ENCODE measurements at regions not wholly inside any gene's neighbourhood (a gene's known extent, or its start where the extent isn't known, plus 50 kb on each side); places are given as distances from the start of the nearest gene placed in this dataset.

DNA sequence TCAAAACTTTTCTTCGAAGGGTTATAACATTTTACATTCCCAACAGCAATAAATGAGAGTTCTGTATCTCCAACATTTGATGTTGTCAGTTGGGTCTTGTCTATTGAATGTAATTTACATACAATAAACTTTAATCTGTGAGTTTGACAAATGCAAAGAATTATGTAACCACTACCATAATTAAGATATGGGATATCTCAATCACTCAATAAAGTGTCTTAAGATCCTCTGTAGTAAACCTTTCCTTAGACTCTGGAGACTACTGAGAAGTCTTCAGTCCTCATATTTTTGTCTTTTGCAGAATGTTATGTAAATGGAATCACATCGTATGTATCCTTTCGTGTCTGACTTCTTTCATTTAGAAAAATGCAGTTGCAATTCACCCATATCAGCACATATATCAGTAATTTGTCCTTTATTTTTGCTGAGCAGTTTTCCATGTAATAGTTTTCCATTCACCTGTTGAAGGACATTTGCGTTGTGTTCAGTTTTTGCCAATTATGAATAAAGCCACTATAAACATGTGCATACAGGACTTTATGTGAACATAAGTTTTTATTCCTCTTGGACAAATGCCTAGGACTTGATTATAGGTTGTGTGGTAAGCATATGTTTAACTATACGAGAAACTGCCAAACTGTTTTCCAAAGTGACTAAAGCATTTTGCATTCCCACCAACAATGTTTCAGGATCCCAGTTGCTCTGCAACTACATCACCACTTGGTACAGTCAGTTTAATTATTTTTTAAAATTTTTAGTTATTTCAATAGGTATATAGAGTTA, 784.6 kb upstream of the ZNF608 start:
- Histone ChIP-seq H4K20me1 (ENCODE audit: insufficient read depth, low read length) (no peaks in the 10 kb centered on the region), H3K9ac (ENCODE audit: insufficient read depth, low read depth, low read length) (no peak overlapping the region), H3K27ac (ENCODE audit: extremely low read length, insufficient read depth, low read length) (no peak overlapping the region), H3K27me3 (ENCODE audit: control insufficient read depth in 1 of 2, insufficient read depth in 2 of 2, low read length in 2 of 2) (no peaks in the 10 kb centered on the region), H3K4me2 (ENCODE audit: low read depth, low read length) (no peak overlapping the region), H3K4me3 (replicated peaks in 1 of 3; ENCODE audit: insufficient read depth in 1 of 3, low read depth in 2 of 3, low read length in 3 of 3) (no peak overlapping the region), H3K79me2 (ENCODE audit: insufficient read depth, low read length) (no peaks in the 10 kb centered on the region), H3K36me3 (replicated peaks in 1 of 2; ENCODE audit: control insufficient read depth in 1 of 2, insufficient read depth in 2 of 2, low read length in 2 of 2) (no peaks in the 10 kb centered on the region), H2AFZ (ENCODE audit: low read length) (no peak overlapping the region), H3K4me1 (ENCODE audit: insufficient read depth, low read length) (no peaks in the 10 kb centered on the region), H3K9me3 (ENCODE audit: low read length) (peaks cover 10% of the 10 kb centered on the region)
- ChIA-PET POLR2A (no interaction called here), CTCF (ENCODE audit: low intra/inter-chr PET ratio, low total read pairs) (no interaction called here)
- WGBS (ENCODE audit: low lambda C conversion rate): 23% methylated on average over 5 of the region's 5 CpGs
- no peak for ATAC-seq
- no TSS peak for BruUV-seq (replicated peaks)
- intact Hi-C loops (cut with micrococcal nuclease; ENCODE audit: unreplicated experiment): no loop called here
- FAIRE-seq: no peak
- in situ Hi-C loops (cut with HindIII; ENCODE audit: extremely low pct_ligation_motif_present, low pct_unique_long_range_greater_than_20kb): no loop called here
- no peak for DNase-seq (ENCODE audit: low spot score)
- TF ChIP-seq, protein P1, sequence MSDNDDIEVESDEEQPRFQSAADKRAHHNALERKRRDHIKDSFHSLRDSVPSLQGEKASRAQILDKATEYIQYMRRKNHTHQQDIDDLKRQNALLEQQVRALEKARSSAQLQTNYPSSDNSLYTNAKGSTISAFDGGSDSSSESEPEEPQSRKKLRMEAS (IDR thresholded peaks at IDR 0.05): no peak
- TF ChIP-seq SRY (CRISPR knock-in tag; IDR thresholded peaks at IDR 0.05) (no peak), ZNF546 (CRISPR knock-in tag; conservative IDR thresholded peaks at IDR 0.05) (no peak), ZC3H13 (CRISPR knock-in tag; IDR thresholded peaks at IDR 0.05) (no peak), ZNF570 (CRISPR knock-in tag; IDR thresholded peaks at IDR 0.05; ENCODE audit: borderline replicate concordance) (no peak), MAFF (IDR thresholded peaks at IDR 0.05; ENCODE audit: low read depth, low read length) (no peak), ZNF264 (CRISPR knock-in tag; IDR thresholded peaks at IDR 0.05) (no peak), ZNF773 (CRISPR knock-in tag; IDR thresholded peaks at IDR 0.05; ENCODE audit: borderline replicate concordance) (no peak), BHLHE40 (IDR thresholded peaks at IDR 0.05; ENCODE audit: low read length) (no peak), ZNF615 (CRISPR knock-in tag; IDR thresholded peaks at IDR 0.05; ENCODE audit: borderline replicate concordance) (no peak), ZKSCAN1 (IDR thresholded peaks at IDR 0.05; ENCODE audit: low read length) (no peak), HIVEP1 (CRISPR knock-in tag; IDR thresholded peaks at IDR 0.05) (no peak)
- TF ChIP-seq, protein P2, sequence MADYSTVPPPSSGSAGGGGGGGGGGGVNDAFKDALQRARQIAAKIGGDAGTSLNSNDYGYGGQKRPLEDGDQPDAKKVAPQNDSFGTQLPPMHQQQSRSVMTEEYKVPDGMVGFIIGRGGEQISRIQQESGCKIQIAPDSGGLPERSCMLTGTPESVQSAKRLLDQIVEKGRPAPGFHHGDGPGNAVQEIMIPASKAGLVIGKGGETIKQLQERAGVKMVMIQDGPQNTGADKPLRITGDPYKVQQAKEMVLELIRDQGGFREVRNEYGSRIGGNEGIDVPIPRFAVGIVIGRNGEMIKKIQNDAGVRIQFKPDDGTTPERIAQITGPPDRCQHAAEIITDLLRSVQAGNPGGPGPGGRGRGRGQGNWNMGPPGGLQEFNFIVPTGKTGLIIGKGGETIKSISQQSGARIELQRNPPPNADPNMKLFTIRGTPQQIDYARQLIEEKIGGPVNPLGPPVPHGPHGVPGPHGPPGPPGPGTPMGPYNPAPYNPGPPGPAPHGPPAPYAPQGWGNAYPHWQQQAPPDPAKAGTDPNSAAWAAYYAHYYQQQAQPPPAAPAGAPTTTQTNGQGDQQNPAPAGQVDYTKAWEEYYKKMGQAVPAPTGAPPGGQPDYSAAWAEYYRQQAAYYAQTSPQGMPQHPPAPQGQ (CRISPR knock-in tag; IDR thresholded peaks at IDR 0.05; ENCODE audit: borderline replicate concordance): no peak
- TF ChIP-seq, protein P3, sequence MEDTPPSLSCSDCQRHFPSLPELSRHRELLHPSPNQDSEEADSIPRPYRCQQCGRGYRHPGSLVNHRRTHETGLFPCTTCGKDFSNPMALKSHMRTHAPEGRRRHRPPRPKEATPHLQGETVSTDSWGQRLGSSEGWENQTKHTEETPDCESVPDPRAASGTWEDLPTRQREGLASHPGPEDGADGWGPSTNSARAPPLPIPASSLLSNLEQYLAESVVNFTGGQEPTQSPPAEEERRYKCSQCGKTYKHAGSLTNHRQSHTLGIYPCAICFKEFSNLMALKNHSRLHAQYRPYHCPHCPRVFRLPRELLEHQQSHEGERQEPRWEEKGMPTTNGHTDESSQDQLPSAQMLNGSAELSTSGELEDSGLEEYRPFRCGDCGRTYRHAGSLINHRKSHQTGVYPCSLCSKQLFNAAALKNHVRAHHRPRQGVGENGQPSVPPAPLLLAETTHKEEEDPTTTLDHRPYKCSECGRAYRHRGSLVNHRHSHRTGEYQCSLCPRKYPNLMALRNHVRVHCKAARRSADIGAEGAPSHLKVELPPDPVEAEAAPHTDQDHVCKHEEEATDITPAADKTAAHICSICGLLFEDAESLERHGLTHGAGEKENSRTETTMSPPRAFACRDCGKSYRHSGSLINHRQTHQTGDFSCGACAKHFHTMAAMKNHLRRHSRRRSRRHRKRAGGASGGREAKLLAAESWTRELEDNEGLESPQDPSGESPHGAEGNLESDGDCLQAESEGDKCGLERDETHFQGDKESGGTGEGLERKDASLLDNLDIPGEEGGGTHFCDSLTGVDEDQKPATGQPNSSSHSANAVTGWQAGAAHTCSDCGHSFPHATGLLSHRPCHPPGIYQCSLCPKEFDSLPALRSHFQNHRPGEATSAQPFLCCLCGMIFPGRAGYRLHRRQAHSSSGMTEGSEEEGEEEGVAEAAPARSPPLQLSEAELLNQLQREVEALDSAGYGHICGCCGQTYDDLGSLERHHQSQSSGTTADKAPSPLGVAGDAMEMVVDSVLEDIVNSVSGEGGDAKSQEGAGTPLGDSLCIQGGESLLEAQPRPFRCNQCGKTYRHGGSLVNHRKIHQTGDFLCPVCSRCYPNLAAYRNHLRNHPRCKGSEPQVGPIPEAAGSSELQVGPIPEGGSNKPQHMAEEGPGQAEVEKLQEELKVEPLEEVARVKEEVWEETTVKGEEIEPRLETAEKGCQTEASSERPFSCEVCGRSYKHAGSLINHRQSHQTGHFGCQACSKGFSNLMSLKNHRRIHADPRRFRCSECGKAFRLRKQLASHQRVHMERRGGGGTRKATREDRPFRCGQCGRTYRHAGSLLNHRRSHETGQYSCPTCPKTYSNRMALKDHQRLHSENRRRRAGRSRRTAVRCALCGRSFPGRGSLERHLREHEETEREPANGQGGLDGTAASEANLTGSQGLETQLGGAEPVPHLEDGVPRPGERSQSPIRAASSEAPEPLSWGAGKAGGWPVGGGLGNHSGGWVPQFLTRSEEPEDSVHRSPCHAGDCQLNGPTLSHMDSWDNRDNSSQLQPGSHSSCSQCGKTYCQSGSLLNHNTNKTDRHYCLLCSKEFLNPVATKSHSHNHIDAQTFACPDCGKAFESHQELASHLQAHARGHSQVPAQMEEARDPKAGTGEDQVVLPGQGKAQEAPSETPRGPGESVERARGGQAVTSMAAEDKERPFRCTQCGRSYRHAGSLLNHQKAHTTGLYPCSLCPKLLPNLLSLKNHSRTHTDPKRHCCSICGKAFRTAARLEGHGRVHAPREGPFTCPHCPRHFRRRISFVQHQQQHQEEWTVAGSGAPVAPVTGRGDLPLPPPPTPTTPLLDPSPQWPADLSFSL (CRISPR knock-in tag; IDR thresholded peaks at IDR 0.05): no peak

All from HepG2 (cell line).